Peyer's patch (tissue), 4 donors: ENCODE measurements at regions not wholly inside any gene's neighbourhood (a gene's known extent, or its start where the extent isn't known, plus 50 kb on each side); places are given as distances from the start of the nearest gene placed in this dataset.

Experiments used
- CTCF ChIP-seq, 6 experiments: fragments of 450-650 bp in 4 of 6; fragments of 200-600 bp in 2 of 6; sonication (generic) in 1 of 6; IDR thresholded peaks; one replicate each; pipeline ENCODE4 v1.5.1; 2017 to 2019; ENCODE audit warnings: antibody characterized with exemption in 6 of 6, mild to moderate bottlenecking in 3 of 6, moderate library complexity in 1 of 6
- POLR2A ChIP-seq, 2 donors: fragments of 450-650 bp; IDR thresholded peaks; one replicate each; pipeline ENCODE4 v1.5.1; 2017; ENCODE audit warnings: antibody characterized with exemption in 2 of 2, mild to moderate bottlenecking in 2 of 2, moderate library complexity in 2 of 2

- TF ChIP-seq CTCF (IDR thresholded peaks at IDR 0.05) (no peak), POLR2A (IDR thresholded peaks at IDR 0.05) (no peak)
These were observed 726.8 kb upstream of the GCFC2 start for GRCh38 chr2:76437564-76437963.
